ENCODE measurements at regions not wholly inside any gene's neighbourhood (a gene's known extent, or its start where the extent isn't known, plus 50 kb on each side); places are given as distances from the start of the nearest gene placed in this dataset.

DNA sequence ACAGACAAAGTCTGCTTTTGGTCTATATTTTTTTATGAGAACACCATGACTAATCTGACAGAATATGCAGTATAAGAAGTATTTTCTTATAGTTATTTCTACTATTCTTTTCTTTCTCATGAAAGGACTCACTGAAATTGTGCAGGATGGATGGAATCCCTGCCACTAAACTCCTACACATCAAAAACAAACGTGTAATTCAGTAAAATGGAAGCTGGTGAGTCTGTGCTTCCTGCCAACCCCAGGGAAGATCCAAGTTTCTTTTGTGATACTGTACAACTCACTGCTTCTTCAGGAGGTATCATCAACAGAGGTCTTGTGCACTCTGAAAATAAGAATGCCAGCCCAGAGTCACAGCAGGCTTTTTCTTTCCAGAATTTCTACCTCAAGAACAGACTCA is 241.2 kb downstream of the MRPL39 start:
- no peak for TF ChIP-seq POLR2A (IDR thresholded peaks at IDR 0.05)
- TF ChIP-seq, protein P1, sequence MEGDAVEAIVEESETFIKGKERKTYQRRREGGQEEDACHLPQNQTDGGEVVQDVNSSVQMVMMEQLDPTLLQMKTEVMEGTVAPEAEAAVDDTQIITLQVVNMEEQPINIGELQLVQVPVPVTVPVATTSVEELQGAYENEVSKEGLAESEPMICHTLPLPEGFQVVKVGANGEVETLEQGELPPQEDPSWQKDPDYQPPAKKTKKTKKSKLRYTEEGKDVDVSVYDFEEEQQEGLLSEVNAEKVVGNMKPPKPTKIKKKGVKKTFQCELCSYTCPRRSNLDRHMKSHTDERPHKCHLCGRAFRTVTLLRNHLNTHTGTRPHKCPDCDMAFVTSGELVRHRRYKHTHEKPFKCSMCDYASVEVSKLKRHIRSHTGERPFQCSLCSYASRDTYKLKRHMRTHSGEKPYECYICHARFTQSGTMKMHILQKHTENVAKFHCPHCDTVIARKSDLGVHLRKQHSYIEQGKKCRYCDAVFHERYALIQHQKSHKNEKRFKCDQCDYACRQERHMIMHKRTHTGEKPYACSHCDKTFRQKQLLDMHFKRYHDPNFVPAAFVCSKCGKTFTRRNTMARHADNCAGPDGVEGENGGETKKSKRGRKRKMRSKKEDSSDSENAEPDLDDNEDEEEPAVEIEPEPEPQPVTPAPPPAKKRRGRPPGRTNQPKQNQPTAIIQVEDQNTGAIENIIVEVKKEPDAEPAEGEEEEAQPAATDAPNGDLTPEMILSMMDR (IDR thresholded peaks at IDR 0.05): no peak

Measured in body of pancreas (tissue), 4 donors.